H1 (cell line): ENCODE measurements at regions not wholly inside any gene's neighbourhood (a gene's known extent, or its start where the extent isn't known, plus 50 kb on each side); places are given as distances from the start of the nearest gene placed in this dataset.

Experiments used
- CTCF ChIA-PET: fragments of 300-600 bp; sonication (Branson Sonifier 250); formaldehyde crosslinking; loops from one replicate; lab custom pipeline; 2021; ENCODE audit not compliant: partially characterized antibody; lab: Charles Lee
- POLR2A ChIA-PET: fragments of 300-600 bp; sonication (Branson Sonifier 250); formaldehyde crosslinking; loops from one replicate; lab custom pipeline; 2021; ENCODE audit warnings: inconsistent platforms; ENCODE audit not compliant: partially characterized antibody; lab: Charles Lee
- DNase-seq, 2 experiments: peaks; one replicate each; pipeline versions ENCODE4 v3.0.0 to v3.0.0-alpha.2; 2010 to 2022; ENCODE audit warnings: low spot score in 2 of 2, low read depth in 1 of 2, mixed read lengths in 1 of 2
- FAIRE-seq: peaks from 2 replicates; lab custom pipeline; 2011; peaks lifted over from hg19 to GRCh38; lab: Jason Lieb, UNC
- H2AFZ ChIP-seq: 2 replicates; pipeline ENCODE4 v1.8.1; 2012; ENCODE audit warnings: low read length, inconsistent platforms
- H2AK5ac ChIP-seq: 2 replicates; pipeline ENCODE4 v1.6.1; 2013; ENCODE audit warnings: low read depth, low read length
- H2BK120ac ChIP-seq: replicated peaks from 2 replicates; pipeline ENCODE3; 2013; ENCODE audit warnings: low read depth, low read length, inconsistent platforms
- H2BK12ac ChIP-seq: 2 replicates; pipeline ENCODE4 v1.6.1; 2013; ENCODE audit warnings: low read depth, low read length
- H2BK15ac ChIP-seq: 2 replicates; pipeline ENCODE4 v1.6.1; 2013; ENCODE audit warnings: low read length
- H2BK20ac ChIP-seq: 2 replicates; pipeline ENCODE4 v1.6.1; 2013; ENCODE audit warnings: low read length
- H2BK5ac ChIP-seq: 2 replicates; pipeline ENCODE4 v1.6.1; 2013; ENCODE audit warnings: low read depth, low read length
- H3K14ac ChIP-seq: 2 replicates; pipeline ENCODE4 v1.6.1; 2013; ENCODE audit warnings: inconsistent platforms; ENCODE audit not compliant: insufficient read length
- H3K18ac ChIP-seq: 2 replicates; pipeline ENCODE4 v1.6.1; 2013; ENCODE audit warnings: low read length; ENCODE audit errors: extremely low read depth
- H3K23ac ChIP-seq: 2 replicates; pipeline ENCODE4 v1.6.1; 2013; ENCODE audit warnings: inconsistent platforms; ENCODE audit not compliant: insufficient read length
- H3K23me2 ChIP-seq: 2 replicates; pipeline ENCODE4 v1.6.1; 2013; ENCODE audit warnings: low read depth, low read length
- H3K27ac ChIP-seq: 2 replicates; pipeline ENCODE4 v1.6.1; 2011; ENCODE audit warnings: low read depth, low read length, inconsistent platforms
- H3K27me3 ChIP-seq, 4 experiments: replicated peaks in 1 of 4; 1 replicate in 1 of 4; 2 replicates in 3 of 4; pipeline versions ENCODE4 v1.6.1 to v1.8.1; 2011 to 2013; ENCODE audit warnings: low read length in 3 of 4, mild to moderate bottlenecking in 3 of 4, inconsistent platforms in 2 of 4, mixed read lengths in 2 of 4, moderate library complexity in 1 of 4; ENCODE audit not compliant: control insufficient read depth in 3 of 4, insufficient read depth in 3 of 4; ENCODE audit errors: extremely low read depth in 1 of 4
- H3K36me3 ChIP-seq, 4 experiments: 2 replicates each; pipeline versions ENCODE4 v1.6.1 to v1.8.1; 2011 to 2013; ENCODE audit warnings: mild to moderate bottlenecking in 4 of 4, low read length in 3 of 4, moderate library complexity in 2 of 4, control low read depth in 1 of 4, inconsistent platforms in 1 of 4; ENCODE audit not compliant: insufficient read depth in 4 of 4, control insufficient read depth in 2 of 4
- H3K4ac ChIP-seq: replicated peaks from 2 replicates; pipeline ENCODE3; 2013; ENCODE audit warnings: low read length, low read depth, mixed read lengths, inconsistent platforms; ENCODE audit not compliant: insufficient read length
- H3K4me1 ChIP-seq, 4 experiments: replicated peaks in 1 of 4; 1 replicate in 1 of 4; 2 replicates in 3 of 4; pipeline versions ENCODE4 v1.6.1 to v1.8.1; 2011 to 2013; ENCODE audit warnings: low read length in 3 of 4, inconsistent platforms in 2 of 4, mixed read lengths in 1 of 4; ENCODE audit not compliant: insufficient read depth in 4 of 4, control insufficient read depth in 3 of 4
- H3K4me2 ChIP-seq, 2 experiments: 2 replicates each; pipeline versions ENCODE4 v1.6.1 to v1.8.1; 2011 to 2013; ENCODE audit warnings: low read depth in 2 of 2, low read length in 2 of 2, control low read depth in 1 of 2, inconsistent platforms in 1 of 2, mild to moderate bottlenecking in 1 of 2; ENCODE audit not compliant: insufficient read depth in 1 of 2
- H3K4me3 ChIP-seq, 4 experiments: fragments of 200-600, 300-600 bp in 1 of 4; sonication (generic), shearing (Covaris generic), sonication (Bioruptor Twin) in 1 of 4; 2 replicates each; pipeline versions ENCODE4 v1.5.1 to v1.8.1; 2011 to 2016; ENCODE audit warnings: low read length in 4 of 4, low read depth in 3 of 4, control low read depth in 2 of 4, inconsistent platforms in 2 of 4, mild to moderate bottlenecking in 2 of 4, mixed read lengths in 1 of 4, moderate library complexity in 1 of 4; ENCODE audit not compliant: insufficient read depth in 2 of 4; ENCODE audit errors: extremely low read depth in 1 of 4
- H3K56ac ChIP-seq: replicated peaks from 2 replicates; pipeline ENCODE3; 2013; ENCODE audit warnings: low read depth, mild to moderate bottlenecking, mixed read lengths, low read length, inconsistent platforms; ENCODE audit not compliant: insufficient read length
- H3K79me1 ChIP-seq: 2 replicates; pipeline ENCODE4 v1.6.1; 2013; ENCODE audit warnings: low read depth, low read length, control low read depth
- H3K79me2 ChIP-seq, 2 experiments: 2 replicates each; pipeline versions ENCODE4 v1.6.1 to v1.8.1; 2012 to 2013; ENCODE audit warnings: low read length in 2 of 2, mild to moderate bottlenecking in 2 of 2, inconsistent platforms in 1 of 2; ENCODE audit not compliant: insufficient read depth in 2 of 2, control insufficient read depth in 1 of 2
- H3K9ac ChIP-seq, 4 experiments: replicated peaks in 1 of 4; 1 replicate in 1 of 4; 2 replicates in 3 of 4; pipeline versions ENCODE4 v1.6.1 to v1.8.1; 2011 to 2013; ENCODE audit warnings: low read depth in 3 of 4, low read length in 3 of 4, control low read depth in 2 of 4, mild to moderate bottlenecking in 2 of 4, moderate library complexity in 2 of 4, inconsistent platforms in 1 of 4; ENCODE audit errors: extremely low read depth in 1 of 4
- H3K9me3 ChIP-seq, 2 experiments: 2 replicates each; pipeline versions ENCODE4 v1.6.1 to v1.8.1; 2012 to 2013; ENCODE audit warnings: mild to moderate bottlenecking in 2 of 2, moderate library complexity in 2 of 2, control low read depth in 1 of 2, inconsistent platforms in 1 of 2, low read depth in 1 of 2, low read length in 1 of 2, mixed read lengths in 1 of 2; ENCODE audit not compliant: insufficient read depth in 2 of 2
- H4K20me1 ChIP-seq, 2 experiments: replicated peaks in 1 of 2; 2 replicates each; pipeline versions ENCODE3 to v1.8.1; 2011 to 2013; ENCODE audit warnings: inconsistent platforms in 2 of 2, low read length in 2 of 2, mild to moderate bottlenecking in 1 of 2; ENCODE audit not compliant: insufficient read depth in 2 of 2, control insufficient read depth in 1 of 2
- H4K5ac ChIP-seq: 2 replicates; pipeline ENCODE4 v1.6.1; 2013; ENCODE audit warnings: low read length, low read depth, mixed read lengths, inconsistent platforms; ENCODE audit not compliant: insufficient read length
- H4K8ac ChIP-seq: 2 replicates; pipeline ENCODE4 v1.8.0; 2013; ENCODE audit warnings: mild to moderate bottlenecking, moderate library complexity, low read length, inconsistent platforms; ENCODE audit not compliant: insufficient read depth; ENCODE audit errors: extremely low read depth
- H4K91ac ChIP-seq: replicated peaks from 2 replicates; pipeline ENCODE3; 2013; ENCODE audit warnings: low read length, mixed read lengths, inconsistent platforms; ENCODE audit not compliant: insufficient read length
- BCL11A ChIP-seq, 2 experiments: IDR thresholded peaks; one replicate each; pipeline ENCODE4 v1.6.1; 2011; ENCODE audit warnings: low read depth in 2 of 2, low read length in 2 of 2, mild to moderate bottlenecking in 2 of 2
- TBP ChIP-seq: IDR thresholded peaks from 2 replicates; pipeline ENCODE4 v1.6.1; 2011; ENCODE audit warnings: low read depth, low read length, improper control_type of control experiment
- WGBS, 2 experiments: shearing (Covaris generic) in 1 of 2; methylation state at CpG; one replicate each; pipeline versions ENCODE4 v1.1.6 to v1.1.7; 2013 to 2015; ENCODE audit warnings: low lambda C conversion rate in 2 of 2, mixed read lengths in 2 of 2, inconsistent platforms in 1 of 2, low coverage in 1 of 2, missing lambda C conversion rate in 1 of 2; ENCODE audit not compliant: insufficient replicate concordance in 2 of 2, insufficient coverage in 1 of 2, insufficient read length in 1 of 2; ENCODE audit errors: extremely low coverage in 1 of 2, missing lambda C conversion rate in 1 of 2; 5-methylcytosine and 5-hydroxymethylcytosine counted together

DNA sequence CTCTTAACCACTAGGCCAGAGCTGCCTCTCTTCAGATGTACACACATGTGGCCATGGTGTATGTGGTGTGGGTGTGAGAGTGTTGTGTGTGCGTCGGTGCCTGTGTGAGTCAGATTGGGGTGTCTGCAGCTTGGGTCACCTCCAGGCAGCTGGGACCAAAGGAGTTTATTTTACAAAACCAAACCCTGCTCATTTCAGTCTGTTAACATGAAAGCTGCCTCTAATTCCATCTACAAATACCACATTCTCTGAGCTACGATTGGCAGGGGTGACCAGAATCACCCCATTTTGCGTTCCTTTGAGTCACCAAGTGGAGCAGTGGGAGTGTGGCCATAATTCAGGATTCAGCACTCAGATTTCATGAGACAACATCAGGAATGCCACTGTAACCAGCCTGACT, 105.3 kb downstream of the IRX5 start:
- no peak overlapping the region for H4K8ac ChIP-seq
- ChIA-PET POLR2A (no interaction called here), CTCF (interaction anchor here (0.7 to 6.5 kb wide), 28 partner anchors 11 to 1489 kb away, joined by 3 to 145 read pairs (median 4); partner anchors contain the start of gene IRX6)
- no peak overlapping the region for H3K14ac ChIP-seq
- H4K5ac ChIP-seq, result no peak overlapping the region
- H3K4ac ChIP-seq, result no peak overlapping the region
- no peak overlapping the region for H2BK15ac ChIP-seq
- DNase-seq (peak in 1 of 2 experiments; percentile 7), FAIRE-seq (no peak)
- no peak overlapping the region; the same call in 1 of the 2 replicates for H2BK12ac ChIP-seq
- H3K79me2 ChIP-seq, result no peaks in the 10 kb centered on the region
- H2AK5ac ChIP-seq, result no peak overlapping the region
- H3K79me1 ChIP-seq, result no peaks in the 10 kb centered on the region
- H3K36me3 ChIP-seq, result no peaks in the 10 kb centered on the region
- H3K27ac ChIP-seq, result no peak overlapping the region
- H3K56ac ChIP-seq, result no peak overlapping the region
- H2BK5ac ChIP-seq, result no peak overlapping the region
- H4K91ac ChIP-seq, result no peak overlapping the region
- WGBS, 2 experiments, result 86% methylated on average over 4 of the region's 4 CpGs; no CpG with 5 or more reads in 1 of the 2 experiments
- no peaks in the 10 kb centered on the region for H3K9me3 ChIP-seq
- no peak overlapping the region for H3K9ac ChIP-seq
- H4K20me1 ChIP-seq, result no peaks in the 10 kb centered on the region
- no peak overlapping the region for H2BK120ac ChIP-seq
- H3K4me3 ChIP-seq, result no peak overlapping the region
- H3K4me1 ChIP-seq, result no peaks in the 10 kb centered on the region
- no peak overlapping the region for H2BK20ac ChIP-seq
- no peaks in the 10 kb centered on the region for H3K23me2 ChIP-seq
- TF ChIP-seq BCL11A (IDR thresholded peaks at IDR 0.05; ENCODE audit: low read depth in 2 of 2, low read length in 2 of 2) (no peak), TBP (no peak)
- H3K18ac ChIP-seq, result no peak overlapping the region
- H2AFZ ChIP-seq, result peak overlapping the region; percentile 2; the same call in 1 of the 2 replicates
- H3K23ac ChIP-seq, result no peak overlapping the region
- H3K27me3 ChIP-seq, result no peaks in the 10 kb centered on the region
- no peak overlapping the region for H3K4me2 ChIP-seq
